Transverse colon (tissue), 4 donors: ENCODE measurements at regions not wholly inside any gene's neighbourhood (a gene's known extent, or its start where the extent isn't known, plus 50 kb on each side); places are given as distances from the start of the nearest gene placed in this dataset.
A peak's percentile ranks its signal among the peaks of the same experiment; 100 is the strongest.
"Not testable (repeated sequence)": the region's sequence is repeated elsewhere in the genome, so short reads cannot be mapped to it uniquely, and the experiment has no call there.

ENCODE experiments used
- DNase-seq: peaks from one replicate; pipeline ENCODE4 v3.0.0-alpha.2; 2019
- H3K27ac ChIP-seq, 4 donors: fragments of 200-600 bp; sonication (generic); 2 replicates each; pipeline ENCODE4 v1.5.1; 2016 to 2018; ENCODE audit warnings: inconsistent platforms in 4 of 4
- H3K27me3 ChIP-seq: fragments of 200-600 bp; sonication (generic); 2 replicates; pipeline ENCODE4 v1.5.1; 2017; ENCODE audit warnings: inconsistent platforms
- H3K36me3 ChIP-seq, 4 donors: fragments of 200-600 bp; sonication (generic); 2 replicates each; pipeline ENCODE4 v1.5.1; 2017 to 2019; ENCODE audit warnings: inconsistent platforms in 4 of 4
- H3K4me1 ChIP-seq, 4 donors: fragments of 200-600 bp; sonication (generic); 2 replicates each; pipeline ENCODE4 v1.5.1; 2017 to 2020; ENCODE audit warnings: inconsistent platforms in 4 of 4
- H3K4me3 ChIP-seq, 4 donors: fragments of 200-600 bp; sonication (generic); 1 replicate in 1 of 4; 2 replicates in 3 of 4; pipeline versions ENCODE4 v1.5.1 to v1.6.1; 2017 to 2019; ENCODE audit warnings: inconsistent platforms in 4 of 4
- H3K9me3 ChIP-seq, 2 donors: fragments of 200-600 bp; sonication (generic); 2 replicates each; pipeline ENCODE4 v1.5.1; 2017 to 2019; ENCODE audit warnings: inconsistent platforms in 2 of 2
- CTCF ChIP-seq, 5 experiments: fragments of 200-600 bp in 3 of 5; fragments of 450-650 bp in 2 of 5; sonication (generic) in 3 of 5; IDR thresholded peaks; 1 replicate in 2 of 5; 2 replicates in 3 of 5; pipeline ENCODE4 v1.5.1; 2016 to 2017; ENCODE audit warnings: antibody characterized with exemption in 5 of 5, inconsistent platforms in 3 of 5, mild to moderate bottlenecking in 2 of 5, moderate library complexity in 1 of 5
- EP300 ChIP-seq: sonication (generic); formaldehyde crosslinking; IDR thresholded peaks from one replicate; pipeline ENCODE4 v1.6.1; 2017; ENCODE audit warnings: antibody characterized with exemption, low read depth
- POLR2A ChIP-seq: fragments of 450-650 bp; IDR thresholded peaks from one replicate; pipeline ENCODE4 v1.6.1; 2016; ENCODE audit warnings: antibody characterized with exemption, mild to moderate bottlenecking, moderate library complexity
- POLR2AphosphoS5 ChIP-seq, 3 donors: sonication (generic); formaldehyde crosslinking; IDR thresholded peaks; one replicate each; pipeline ENCODE4 v1.6.1; 2016; ENCODE audit warnings: antibody characterized with exemption in 3 of 3
- WGBS, 2 donors: methylation state at CpG; one replicate each; pipeline ENCODE4 v1.1.5; 2018; ENCODE audit warnings: low coverage in 1 of 2; 5-methylcytosine and 5-hydroxymethylcytosine counted together
- in situ Hi-C, 4 donors: fragments of 200-750 bp; cut with MboI; loops; one replicate each; pipeline versions ENCODE4 v1.15.0 to v1.15.1; 2017; ENCODE audit warnings: low sequenced_read_pairs in 3 of 4, low pct_ligation_motif_present in 1 of 4, low pct_unique_long_range_greater_than_20kb in 1 of 4
- intact Hi-C: fragments of 100-400 bp; cut with DNase I; formaldehyde crosslinking; loops from one replicate; pipeline ENCODE4 v1.15.1; 2023; ENCODE audit warnings: low total_unique reads

DNA sequence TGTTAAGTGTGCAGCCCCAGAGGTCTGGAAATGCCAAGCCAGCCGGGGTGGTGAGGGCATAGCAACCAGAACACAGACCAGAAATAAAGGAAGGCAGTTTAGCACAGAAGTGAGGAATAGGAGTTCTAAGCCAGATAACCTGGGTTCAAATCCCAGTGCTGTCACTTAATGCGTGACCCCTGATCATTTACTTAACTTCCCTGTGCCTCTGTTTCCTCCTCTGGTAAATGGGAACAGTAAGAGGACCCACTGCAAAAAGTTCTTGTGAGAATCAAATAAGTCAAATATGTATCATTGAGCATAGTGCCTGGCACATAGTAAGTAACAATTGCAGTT lies 125.2 kb upstream of the ARHGEF3 start:
- no peak overlapping the region for H3K4me3 ChIP-seq
- 80 to 90% methylated on average over 2 of the region's 2 CpGs for WGBS, 2 donors
- in situ Hi-C loops (no loop called here), intact Hi-C loops (no loop called here)
- TF ChIP-seq EP300 (no peak), POLR2AphosphoS5 (IDR thresholded peaks at IDR 0.05) (no peak), CTCF (IDR thresholded peaks at IDR 0.05) (no peak), POLR2A (no peak)
- peaks cover 20 to 48% (median 29%) of the 10 kb centered on the region in 4 donors for H3K4me1 ChIP-seq
- H3K27ac ChIP-seq = peak overlapping the region in 3 of 4 donors; percentile 6 to 50 (median 12)
- H3K9me3 ChIP-seq = no peaks in the 10 kb centered on the region
- H3K36me3 ChIP-seq = no peaks in the 10 kb centered on the region
- DNase-seq = no peak
- H3K27me3 ChIP-seq = no peaks in the 10 kb centered on the region

- Histone ChIP-seq H3K27ac (peak overlapping the region; percentile 6 to 50 (median 18)), H3K4me3 (no peak overlapping the region), H3K36me3 (no peaks in the 10 kb centered on the region), H3K27me3 (no peaks in the 10 kb centered on the region), H3K9me3 (no peaks in the 10 kb centered on the region), H3K4me1 (peaks cover 23 to 53% (median 30%) of the 10 kb centered on the region in 4 donors)
- TF ChIP-seq POLR2AphosphoS5 (IDR thresholded peaks at IDR 0.05) = no peak
- TF ChIP-seq CTCF (IDR thresholded peaks at IDR 0.05) = no peak
- no peak for TF ChIP-seq POLR2A
- no peak for TF ChIP-seq EP300
- no peak for DNase-seq
- 44 to 70% methylated on average over 1 to 3 of the region's 3 CpGs for WGBS, 2 donors
- intact Hi-C loops (no loop called here), in situ Hi-C loops (no loop called here)
Observed at GRCh38 chr3:56926243-56926946, 124.6 kb upstream of the ARHGEF3 start.

DNA sequence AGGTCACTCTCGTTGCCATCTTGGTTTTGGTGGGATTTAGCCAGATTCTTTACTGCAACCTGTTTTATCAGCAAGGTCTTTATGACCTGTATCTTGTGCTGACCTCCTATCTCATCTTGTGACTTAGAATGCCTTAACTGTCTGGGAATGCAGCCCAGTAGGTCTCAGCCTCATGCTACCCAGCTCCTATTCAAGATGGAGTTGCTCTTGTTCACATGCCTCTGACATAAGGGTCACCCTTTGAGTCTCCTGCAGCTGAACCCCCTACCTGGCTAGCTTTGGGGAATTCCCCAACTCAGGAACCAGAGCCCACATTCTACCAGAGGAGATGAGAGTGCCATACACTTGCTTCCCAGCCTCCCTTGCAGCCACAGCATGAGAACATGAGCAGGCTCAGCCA lies 123.0 kb upstream of the ARHGEF3 start:
- in situ Hi-C loops, intact Hi-C loops, H3K36me3 ChIP-seq, H3K4me3 ChIP-seq, H3K27me3 ChIP-seq, DNase-seq, H3K9me3 ChIP-seq: not testable (repeated sequence)
- WGBS, 2 donors = 67 to 94% methylated on average over 1 of the region's 1 CpG
- Histone ChIP-seq H3K4me1 (peaks cover 23 to 57% (median 31%) of the 10 kb centered on the region in 4 donors), H3K27ac (peak overlapping the region in 3 of 4 donors; percentile 45 to 74 (median 62))

- Histone ChIP-seq H3K4me1 (peaks cover 23 to 60% (median 30%) of the 10 kb centered on the region in 4 donors), H3K4me3 (no peak overlapping the region), H3K9me3 (no peaks in the 10 kb centered on the region), H3K36me3 (no peaks in the 10 kb centered on the region), H3K27me3 (no peaks in the 10 kb centered on the region), H3K27ac (peak overlapping the region; percentile 4 to 74 (median 54))
- in situ Hi-C loops = no loop called here
- DNase-seq = peak; percentile 64
- intact Hi-C loops = no loop called here
- WGBS, 2 donors = 3% methylated on average over 3 of the region's 3 CpGs; no CpG with 5 or more reads in 1 of the 2 donors
- no peak for TF ChIP-seq POLR2A
- peak in 1 of 3 donors; percentile 25 for TF ChIP-seq POLR2AphosphoS5 (IDR thresholded peaks at IDR 0.05)
- peak; percentile 53 for TF ChIP-seq EP300
- TF ChIP-seq CTCF (IDR thresholded peaks at IDR 0.05) = peak in 1 of 5 experiments; percentile 11
Observed at GRCh38 chr3:56923526-56924224, 121.9 kb upstream of the ARHGEF3 start.
